HepG2 (cell line): ENCODE measurements at regions not wholly inside any gene's neighbourhood (a gene's known extent, or its start where the extent isn't known, plus 50 kb on each side); places are given as distances from the start of the nearest gene placed in this dataset.

Experiments used
- ATAC-seq: fragments of 200-7000 bp; cut with Tn5 transposase; 3 replicates; pipeline ENCODE4 v1.9.1; 2020; ENCODE audit warnings: mild to moderate bottlenecking, moderate library complexity
- BruUV-seq: library from RNA; stranded (reverse); fragments of 400-500 nt; replicated peaks from 2 replicates; lab custom pipeline; 2021; lab: Mats Ljungman, UMichigan
- CTCF ChIA-PET: fragments of 300-600 bp; formaldehyde crosslinking; extraction: SDS; loops from one replicate; lab custom pipeline; 2021; ENCODE audit warnings: low total read pairs, inconsistent platforms, low intra/inter-chr PET ratio; lab: Yijun Ruan, JAX
- POLR2A ChIA-PET: fragments of 350-600 bp; sonication (Branson Sonifier 250); formaldehyde crosslinking; loops from one replicate; lab custom pipeline; 2020; ENCODE audit warnings: antibody characterized with exemption, inconsistent platforms; lab: Yijun Ruan, JAX
- DNase-seq: peaks from one replicate; pipeline ENCODE4 v3.0.0-alpha.2; 2015; ENCODE audit warnings: low spot score
- FAIRE-seq: peaks from 3 replicates; lab custom pipeline; 2011; peaks lifted over from hg19 to GRCh38; lab: Jason Lieb, UNC
- H2AFZ ChIP-seq: one replicate; pipeline ENCODE4 v1.6.1; 2011; ENCODE audit warnings: low read length, inconsistent platforms
- H3K27ac ChIP-seq: fragments of 300-600 bp; 3 replicates; pipeline ENCODE4 v1.8.0; 2011; ENCODE audit warnings: mixed run types, mild to moderate bottlenecking, mixed read lengths, low read length, inconsistent platforms; ENCODE audit not compliant: insufficient read depth; ENCODE audit errors: extremely low read length
- H3K27me3 ChIP-seq, 2 experiments: fragments of 200-600 bp in 1 of 2; 2 replicates in 1 of 2; 3 replicates in 1 of 2; pipeline versions ENCODE4 v1.6.0 to v1.8.0; 2011; ENCODE audit warnings: low read length in 2 of 2, mild to moderate bottlenecking in 2 of 2, moderate library complexity in 2 of 2, inconsistent platforms in 1 of 2; ENCODE audit not compliant: insufficient read depth in 2 of 2, control insufficient read depth in 1 of 2
- H3K36me3 ChIP-seq, 2 experiments: fragments of 200-600 bp in 1 of 2; replicated peaks in 1 of 2; 2 replicates in 1 of 2; 3 replicates in 1 of 2; pipeline versions ENCODE4 v1.5.1 to v1.8.0; 2011; ENCODE audit warnings: low read length in 2 of 2, inconsistent platforms in 1 of 2; ENCODE audit not compliant: insufficient read depth in 2 of 2, control insufficient read depth in 1 of 2
- H3K4me1 ChIP-seq: 2 replicates; pipeline ENCODE4 v1.5.1; 2012; ENCODE audit warnings: low read length, inconsistent platforms; ENCODE audit not compliant: insufficient read depth
- H3K4me2 ChIP-seq: 2 replicates; pipeline ENCODE4 v1.6.0; 2011; ENCODE audit warnings: low read depth, low read length, inconsistent platforms
- H3K4me3 ChIP-seq, 3 experiments: fragments of 200-600 bp in 1 of 3; sonication (generic), shearing (Covaris generic) in 1 of 3; replicated peaks in 1 of 3; 2 replicates each; pipeline ENCODE4 v1.5.1; 2011 to 2016; ENCODE audit warnings: low read length in 3 of 3, inconsistent platforms in 2 of 3, low read depth in 2 of 3, mild to moderate bottlenecking in 2 of 3, control low read depth in 1 of 3, mixed read lengths in 1 of 3; ENCODE audit not compliant: insufficient read depth in 1 of 3
- H3K79me2 ChIP-seq: one replicate; pipeline ENCODE4 v1.6.1; 2011; ENCODE audit warnings: low read length, inconsistent platforms; ENCODE audit not compliant: insufficient read depth
- H3K9ac ChIP-seq: 2 replicates; pipeline ENCODE4 v1.6.0; 2011; ENCODE audit warnings: mild to moderate bottlenecking, low read depth, low read length, inconsistent platforms; ENCODE audit not compliant: insufficient read depth
- H3K9me3 ChIP-seq: 2 replicates; pipeline ENCODE4 v1.5.1; 2012; ENCODE audit warnings: mild to moderate bottlenecking, low read length
- H4K20me1 ChIP-seq: 2 replicates; pipeline ENCODE4 v1.6.0; 2011; ENCODE audit warnings: inconsistent platforms, mild to moderate bottlenecking, low read length, moderate library complexity; ENCODE audit not compliant: insufficient read depth
- AGO2 ChIP-seq: fragments of 200-400 bp; formaldehyde crosslinking; optimal IDR thresholded peaks from 2 replicates; pipeline ENCODE3; 2017; ENCODE audit warnings: mild to moderate bottlenecking, low read depth, low read length, moderate library complexity
- CBX2 ChIP-seq, 2 experiments: fragments of 200-600 bp in 1 of 2; sonication (generic); formaldehyde crosslinking in 1 of 2; IDR thresholded peaks; 2 replicates each; pipeline versions ENCODE4 v1.7.0 to v1.8.1; 2018 to 2022; ENCODE audit warnings: low read depth in 2 of 2, low read length in 1 of 2, mild to moderate bottlenecking in 1 of 2, missing genetic modification reagents in 1 of 2
- CHCHD3 ChIP-seq: sonication (generic); formaldehyde crosslinking; IDR thresholded peaks from 2 replicates; pipeline ENCODE4 v1.8.0; 2022; ENCODE audit warnings: mild to moderate bottlenecking, missing genetic modification reagents, moderate library complexity
- DMAP1 ChIP-seq: IDR thresholded peaks from 2 replicates; pipeline ENCODE4 v1.6.1; 2016
- ESRRA ChIP-seq: sonication (generic); formaldehyde crosslinking; IDR thresholded peaks from 2 replicates; pipeline ENCODE4 v1.5.1; 2020; ENCODE audit warnings: mild to moderate bottlenecking, low read depth, missing genetic modification reagents
- FIP1L1 ChIP-seq: fragments of 200-400 bp; formaldehyde crosslinking; IDR thresholded peaks from 2 replicates; pipeline ENCODE4 v1.6.1; 2018; ENCODE audit warnings: low read depth, mild to moderate bottlenecking, low read length, moderate library complexity, borderline replicate concordance; ENCODE audit not compliant: insufficient read depth
- HHEX ChIP-seq: IDR thresholded peaks from 2 replicates; pipeline ENCODE4 v1.6.1; 2016; ENCODE audit warnings: control low read depth
- MBNL3 ChIP-seq: fragments of 250-450 bp; sonication (Bioruptor Pico); conservative IDR thresholded peaks from 2 replicates; pipeline ENCODE4 v1.8.0; 2022; ENCODE audit warnings: mild to moderate bottlenecking, inconsistent platforms
- PAF1 ChIP-seq: IDR thresholded peaks from 2 replicates; pipeline ENCODE4 v1.6.1; 2016; ENCODE audit warnings: missing genetic modification reagents, missing compliant biosample characterization
- RFX3 ChIP-seq: IDR thresholded peaks from 2 replicates; pipeline ENCODE4 v1.6.1; 2016; ENCODE audit warnings: missing biosample characterization, missing genetic modification reagents
- SP1 ChIP-seq, 2 experiments: fragments of 450-650 bp in 1 of 2; sonication (generic) in 1 of 2; formaldehyde crosslinking in 1 of 2; IDR thresholded peaks; 2 replicates each; pipeline versions ENCODE4 v1.4.0 to v1.6.1; 2016 to 2020; ENCODE audit warnings: missing genetic modification reagents in 1 of 2
- U2AF1 ChIP-seq: fragments of 200-400 bp; formaldehyde crosslinking; optimal IDR thresholded peaks from 2 replicates; pipeline ENCODE3; 2017; ENCODE audit warnings: mild to moderate bottlenecking, low read depth, low read length
- ZNF276 ChIP-seq: sonication (generic); formaldehyde crosslinking; IDR thresholded peaks from 2 replicates; pipeline ENCODE4 v1.4.0; 2020; ENCODE audit warnings: mild to moderate bottlenecking, low read depth, missing genetic modification reagents
- ZNF331 ChIP-seq: sonication (generic); formaldehyde crosslinking; IDR thresholded peaks from 2 replicates; pipeline ENCODE4 v1.4.0; 2020; ENCODE audit warnings: missing genetic modification reagents
- ZNF615 ChIP-seq: sonication (generic); formaldehyde crosslinking; IDR thresholded peaks from 2 replicates; pipeline ENCODE4 v1.5.0; 2020; ENCODE audit warnings: mild to moderate bottlenecking, missing genetic modification reagents, borderline replicate concordance
- ZNF839 ChIP-seq: sonication (generic); formaldehyde crosslinking; IDR thresholded peaks from 2 replicates; pipeline ENCODE4 v1.4.0; 2020; ENCODE audit warnings: missing genetic modification reagents, mild to moderate bottlenecking, borderline replicate concordance
- ZSCAN5A ChIP-seq: sonication (generic); formaldehyde crosslinking; IDR thresholded peaks from 2 replicates; pipeline ENCODE4 v1.8.0; 2022; ENCODE audit warnings: mild to moderate bottlenecking, missing genetic modification reagents, borderline replicate concordance
- in situ Hi-C: cut with HindIII; loops from 2 replicates; pipeline ENCODE4 v1.10.0; 2017; ENCODE audit warnings: low pct_unique_long_range_greater_than_20kb; ENCODE audit not compliant: extremely low pct_ligation_motif_present
- intact Hi-C: fragments of 100-400 bp; cut with micrococcal nuclease; formaldehyde crosslinking; loops from one replicate; pipeline ENCODE4 v1.10.0; 2022; ENCODE audit not compliant: unreplicated experiment

GRCh38 chr21:24310788-24311187, 1296.5 kb downstream of the MRPL39 start (continued):
- TF ChIP-seq U2AF1 (no peak), FIP1L1 (no peak), RFX3 (CRISPR knock-in tag) (no peak)

- Histone ChIP-seq H3K79me2 (no peaks in the 10 kb centered on the region), H3K4me3 (no peak overlapping the region), H3K27me3 (no peaks in the 10 kb centered on the region; a peak in 1 of 5 replicates), H3K9ac (no peak overlapping the region), H3K9me3 (peaks cover 88% of the 10 kb centered on the region), H4K20me1 (no peaks in the 10 kb centered on the region), H3K4me2 (no peak overlapping the region), H3K36me3 (no peaks in the 10 kb centered on the region), H2AFZ (no peak overlapping the region), H3K27ac (no peak overlapping the region), H3K4me1 (no peaks in the 10 kb centered on the region)
- intact Hi-C loops (no loop called here), in situ Hi-C loops (no loop called here)
- BruUV-seq, result no TSS peak
- no peak for FAIRE-seq
- ATAC-seq, result no peak
- DNase-seq, result no peak
- POLR2A ChIA-PET, result no interaction called here
- CTCF ChIA-PET, result no interaction called here
- TF ChIP-seq DMAP1 (CRISPR knock-in tag) (no peak), ZNF615 (CRISPR knock-in tag) (no peak), ZSCAN5A (no peak), MBNL3 (CRISPR knock-in tag) (no peak), CBX2 (IDR thresholded peaks at IDR 0.05; ENCODE audit: low read depth, low read length) (no peak), CBX2 (CRISPR knock-in tag; IDR thresholded peaks at IDR 0.05; ENCODE audit: low read depth) (no peak), PAF1 (CRISPR knock-in tag) (no peak), SP1 (IDR thresholded peaks at IDR 0.05) (no peak), SP1 (CRISPR knock-in tag; IDR thresholded peaks at IDR 0.05) (no peak), ZNF331 (CRISPR knock-in tag) (no peak), CHCHD3 (no peak), AGO2 (no peak), ESRRA (no peak), ZNF839 (CRISPR knock-in tag) (no peak), HHEX (no peak), ZNF276 (CRISPR knock-in tag) (no peak)
Observed at GRCh38 chr21:24308183-24308582, 1299.1 kb downstream of the MRPL39 start.
